DOHH2 (cell line): ENCODE measurements at regions not wholly inside any gene's neighbourhood (a gene's known extent, or its start where the extent isn't known, plus 50 kb on each side); places are given as distances from the start of the nearest gene placed in this dataset.

Source experiments
- EZH2phosphoT487 ChIP-seq: fragments of 200-600 bp; sonication (generic); IDR thresholded peaks from 2 replicates; pipeline ENCODE4 v1.6.1; 2017; ENCODE audit warnings: borderline replicate concordance, mild to moderate bottlenecking, antibody characterized with exemption, low read length, moderate library complexity, mixed read lengths
- TF ChIP-seq, protein P1 (sequence below): fragments of 200-600 bp; sonication (generic); IDR thresholded peaks from one replicate; pipeline ENCODE4 v1.5.1; 2014; ENCODE audit warnings: antibody characterized with exemption, mild to moderate bottlenecking, low read depth, low read length; ENCODE audit not compliant: poor library complexity, severe bottlenecking

DNA sequence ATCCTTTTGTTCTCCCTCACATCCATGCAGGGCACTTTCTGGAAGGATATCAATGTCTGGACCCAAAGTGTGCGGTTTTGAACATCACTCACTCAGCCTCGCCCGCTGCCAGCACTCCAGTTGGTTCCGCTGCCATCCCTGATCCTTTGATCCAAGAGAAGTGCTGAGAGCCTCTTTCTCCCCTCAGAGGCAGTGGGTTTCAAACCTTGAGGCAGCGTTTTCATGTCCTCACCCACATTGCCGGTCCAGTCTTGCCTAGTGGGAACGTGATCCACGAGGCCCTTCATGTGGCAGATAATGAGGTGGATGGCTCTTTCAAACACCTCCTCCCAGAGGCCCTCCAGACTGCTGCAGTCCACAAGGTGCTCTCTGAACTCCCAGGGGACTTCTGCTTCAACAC lies 122.2 kb downstream of the ACTL8 start:
- TF ChIP-seq, protein P1, sequence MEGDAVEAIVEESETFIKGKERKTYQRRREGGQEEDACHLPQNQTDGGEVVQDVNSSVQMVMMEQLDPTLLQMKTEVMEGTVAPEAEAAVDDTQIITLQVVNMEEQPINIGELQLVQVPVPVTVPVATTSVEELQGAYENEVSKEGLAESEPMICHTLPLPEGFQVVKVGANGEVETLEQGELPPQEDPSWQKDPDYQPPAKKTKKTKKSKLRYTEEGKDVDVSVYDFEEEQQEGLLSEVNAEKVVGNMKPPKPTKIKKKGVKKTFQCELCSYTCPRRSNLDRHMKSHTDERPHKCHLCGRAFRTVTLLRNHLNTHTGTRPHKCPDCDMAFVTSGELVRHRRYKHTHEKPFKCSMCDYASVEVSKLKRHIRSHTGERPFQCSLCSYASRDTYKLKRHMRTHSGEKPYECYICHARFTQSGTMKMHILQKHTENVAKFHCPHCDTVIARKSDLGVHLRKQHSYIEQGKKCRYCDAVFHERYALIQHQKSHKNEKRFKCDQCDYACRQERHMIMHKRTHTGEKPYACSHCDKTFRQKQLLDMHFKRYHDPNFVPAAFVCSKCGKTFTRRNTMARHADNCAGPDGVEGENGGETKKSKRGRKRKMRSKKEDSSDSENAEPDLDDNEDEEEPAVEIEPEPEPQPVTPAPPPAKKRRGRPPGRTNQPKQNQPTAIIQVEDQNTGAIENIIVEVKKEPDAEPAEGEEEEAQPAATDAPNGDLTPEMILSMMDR: no peak
- no peak for TF ChIP-seq EZH2phosphoT487
